IPS-NIHi11 (cell line): ENCODE measurements at regions not wholly inside any gene's neighbourhood (a gene's known extent, or its start where the extent isn't known, plus 50 kb on each side); places are given as distances from the start of the nearest gene placed in this dataset.
"Not testable (repeated sequence)": the region's sequence is repeated elsewhere in the genome, so short reads cannot be mapped to it uniquely, and the experiment has no call there.

Experiments used
- DNase-seq: peaks from one replicate; pipeline ENCODE4 v3.0.0; 2012; ENCODE audit warnings: mixed read lengths, low spot score

GRCh38 chr4:38523054-38523453, 140.9 kb upstream of the KLF3 start:
- DNase-seq, result no peak

- no peak for DNase-seq
Measured at GRCh38 chr4:38523524-38524448, 140.2 kb upstream of the KLF3 start.

- DNase-seq, result no peak
Measured at GRCh38 chr4:38526412-38526811, 137.6 kb upstream of the KLF3 start.

- DNase-seq, result peak; percentile 42
Measured at GRCh38 chr4:38529189-38530115, 134.5 kb upstream of the KLF3 start.

GRCh38 chr4:38530486-38530885, 133.5 kb upstream of the KLF3 start:
- DNase-seq, result no peak

GRCh38 chr4:38531141-38531727, 132.8 kb upstream of the KLF3 start:
- peak; percentile 45 for DNase-seq

- no peak for DNase-seq
Measured at GRCh38 chr4:38532908-38533499, 131.0 kb upstream of the KLF3 start.

GRCh38 chr4:38534344-38535045, 129.5 kb upstream of the KLF3 start:
- DNase-seq, result no peak

GRCh38 chr4:38535071-38535470, 128.9 kb upstream of the KLF3 start:
- not testable (repeated sequence) for DNase-seq

GRCh38 chr4:38535717-38536116, 128.3 kb upstream of the KLF3 start:
- no peak for DNase-seq

- no peak for DNase-seq
Measured at GRCh38 chr4:38536716-38537115, 127.3 kb upstream of the KLF3 start.

- DNase-seq, result no peak
Measured at GRCh38 chr4:38537666-38538065, 126.3 kb upstream of the KLF3 start.

- no peak for DNase-seq
Measured at GRCh38 chr4:38538517-38538916, 125.5 kb upstream of the KLF3 start.

GRCh38 chr4:38539501-38539900, 124.5 kb upstream of the KLF3 start:
- no peak for DNase-seq

GRCh38 chr4:38547052-38547451, 116.9 kb upstream of the KLF3 start:
- no peak for DNase-seq

- DNase-seq, result no peak
Measured at GRCh38 chr4:38548256-38548655, 115.7 kb upstream of the KLF3 start.

- DNase-seq, result no peak
Measured at GRCh38 chr4:38559374-38559773, 104.6 kb upstream of the KLF3 start.

- no peak for DNase-seq
Measured at GRCh38 chr4:38560340-38560739, 103.7 kb upstream of the KLF3 start.

- DNase-seq, result no peak
Measured at GRCh38 chr4:38560768-38561558, 103.0 kb upstream of the KLF3 start.

GRCh38 chr4:38562751-38563198, 101.2 kb upstream of the KLF3 start:
- peak; percentile 23 for DNase-seq
